ENCODE measurements at regions not wholly inside any gene's neighbourhood (a gene's known extent, or its start where the extent isn't known, plus 50 kb on each side); places are given as distances from the start of the nearest gene placed in this dataset.
"Not testable (repeated sequence)": the region's sequence is repeated elsewhere in the genome, so short reads cannot be mapped to it uniquely, and the experiment has no call there.

DNA sequence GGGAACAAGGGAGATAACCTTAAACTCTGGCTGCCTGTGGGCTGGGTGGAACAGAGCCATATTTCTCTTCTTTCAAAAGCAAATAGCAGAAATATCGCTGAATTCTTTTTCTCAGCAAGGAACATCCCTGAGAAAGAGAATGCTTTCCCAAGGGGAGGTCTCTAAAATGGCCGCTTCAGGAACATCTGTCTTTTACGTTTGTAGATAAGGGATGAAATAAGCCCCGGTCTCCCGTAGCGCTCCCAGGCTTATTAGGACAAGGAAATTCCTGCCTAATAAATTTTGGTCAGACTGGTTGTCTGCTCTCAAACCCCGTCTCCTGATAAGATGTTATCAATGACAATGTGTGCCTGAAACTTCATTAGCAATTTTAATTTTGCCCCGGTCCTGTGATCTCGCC, 340.6 kb upstream of the IGFBP3 start:
- DNase-seq, result not testable (repeated sequence)

DNA sequence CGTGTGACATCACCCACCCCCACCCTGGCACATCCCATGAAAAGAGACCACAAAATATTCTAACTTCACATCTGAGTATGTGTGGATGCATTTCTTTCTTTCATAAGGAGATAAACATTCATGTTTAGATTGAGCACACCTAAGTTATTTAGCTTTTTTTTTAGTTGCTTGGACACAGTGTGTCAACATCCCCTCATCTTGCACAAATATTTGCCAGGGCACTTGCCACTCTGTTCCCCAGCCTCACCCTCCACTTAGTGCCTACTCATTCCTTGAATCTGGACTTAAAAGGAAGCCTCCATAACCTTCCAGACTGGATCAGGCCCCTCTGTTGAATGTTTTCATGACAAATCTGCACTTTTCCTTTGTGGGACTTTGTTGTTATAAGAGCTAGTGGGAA, 338.9 kb upstream of the IGFBP3 start:
- no peak for DNase-seq

DNA sequence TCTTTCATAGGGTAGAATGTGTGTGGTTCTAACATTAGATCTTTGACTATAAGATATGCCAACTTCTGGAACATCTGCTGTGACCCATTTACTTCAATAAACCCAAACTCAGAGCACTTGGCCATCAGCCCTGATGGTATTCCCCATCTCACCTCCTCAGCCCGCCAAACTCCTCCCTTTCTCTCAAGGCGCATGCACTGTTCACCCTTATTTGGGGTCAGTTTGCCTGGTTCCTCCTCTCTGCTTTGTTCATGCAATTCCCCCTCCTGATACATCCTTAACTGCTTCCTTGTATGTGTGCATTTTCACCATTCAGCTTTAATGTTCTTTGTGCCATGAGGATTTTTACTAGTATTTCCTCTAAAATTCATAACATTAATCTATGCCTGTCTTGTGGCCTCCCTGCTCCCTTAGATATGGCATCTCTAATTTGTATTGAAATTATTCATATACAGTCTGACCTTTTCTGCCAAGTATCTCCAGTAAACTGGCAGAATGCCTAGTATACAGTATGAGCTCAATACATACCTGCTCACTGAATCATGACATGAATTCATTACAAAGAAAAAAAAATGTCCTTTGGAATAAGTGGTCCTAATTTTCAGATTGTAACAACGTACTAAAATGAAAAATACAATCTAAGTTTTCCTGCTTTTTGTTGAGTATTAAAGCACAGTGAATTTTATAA, 336.8 kb upstream of the IGFBP3 start:
- no peak for DNase-seq

DNA sequence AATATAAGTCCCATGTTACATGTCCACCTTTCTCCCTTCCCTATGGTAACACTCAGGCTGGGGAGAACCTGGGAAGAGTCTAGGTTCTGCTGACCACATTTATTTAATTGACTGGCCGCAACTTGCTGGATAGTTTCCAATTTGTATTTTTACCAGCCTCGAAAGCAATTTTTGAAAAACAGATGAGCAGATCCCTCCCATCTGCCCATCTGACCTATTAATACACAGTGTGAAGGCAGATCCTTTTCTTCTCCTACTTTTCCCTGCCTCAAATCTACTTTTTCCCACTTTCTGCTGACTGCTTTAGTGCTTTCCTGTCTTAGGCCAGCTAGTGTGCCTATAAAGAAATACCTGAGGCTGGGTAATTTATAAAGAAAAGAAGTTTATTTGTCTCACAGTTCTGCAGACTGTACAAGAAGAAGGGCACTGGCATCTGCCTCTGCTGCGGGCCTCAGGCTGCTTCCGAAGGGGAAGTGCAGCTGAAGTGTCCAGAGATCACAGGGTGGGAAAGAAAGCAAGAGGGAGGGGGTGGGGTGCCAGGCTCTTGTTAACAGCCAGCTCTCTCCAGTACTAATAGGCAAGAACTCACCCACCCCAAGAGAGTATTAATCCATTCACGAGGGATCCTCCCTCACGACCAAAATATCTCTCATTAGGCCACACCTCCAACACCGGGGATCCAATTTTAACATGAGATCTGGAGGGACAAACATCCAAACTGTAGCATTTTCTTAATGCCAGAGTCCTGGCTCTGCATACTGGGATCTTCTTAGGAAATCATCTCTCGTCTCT, 336.0 kb upstream of the IGFBP3 start:
- DNase-seq, result no peak

DNA sequence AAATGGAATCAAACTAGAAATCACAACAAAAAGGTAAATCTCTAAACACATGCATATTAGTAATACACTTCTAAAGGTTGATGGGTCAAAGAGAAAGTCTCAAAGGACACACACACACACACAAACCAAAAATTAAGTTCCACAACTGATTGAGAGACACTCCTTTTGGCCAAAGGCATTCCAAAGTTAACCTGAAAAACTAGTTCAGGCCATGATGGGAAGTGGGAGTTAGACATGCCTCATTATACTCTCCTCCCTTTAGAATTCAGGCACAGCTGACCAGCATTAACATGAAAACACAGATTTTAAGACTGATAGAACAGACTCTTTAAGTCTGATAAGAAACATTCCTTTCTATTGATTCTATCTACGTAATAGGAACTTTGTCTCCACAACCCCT, 332.4 kb upstream of the IGFBP3 start:
- no peak for DNase-seq

DNA sequence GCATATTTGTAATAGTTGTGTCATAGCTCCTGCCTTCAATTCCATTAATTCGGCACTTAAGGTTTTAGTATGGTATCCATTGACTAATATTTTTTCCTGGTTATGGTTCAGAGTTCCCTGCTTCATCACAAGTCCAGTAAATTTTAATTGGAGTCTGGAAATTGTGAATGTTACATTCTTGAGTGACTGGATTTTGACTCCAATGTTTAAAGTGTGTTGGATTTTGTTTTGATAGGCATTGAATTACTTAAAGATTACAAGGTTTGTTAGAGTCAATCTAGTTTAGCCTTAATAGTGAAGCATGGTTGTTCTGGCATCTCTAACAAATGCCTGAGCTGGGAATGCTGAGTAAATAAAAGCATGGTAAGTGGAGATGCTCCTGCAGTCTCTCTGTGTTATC, 326.6 kb upstream of the IGFBP3 start:
- no peak for DNase-seq

DNA sequence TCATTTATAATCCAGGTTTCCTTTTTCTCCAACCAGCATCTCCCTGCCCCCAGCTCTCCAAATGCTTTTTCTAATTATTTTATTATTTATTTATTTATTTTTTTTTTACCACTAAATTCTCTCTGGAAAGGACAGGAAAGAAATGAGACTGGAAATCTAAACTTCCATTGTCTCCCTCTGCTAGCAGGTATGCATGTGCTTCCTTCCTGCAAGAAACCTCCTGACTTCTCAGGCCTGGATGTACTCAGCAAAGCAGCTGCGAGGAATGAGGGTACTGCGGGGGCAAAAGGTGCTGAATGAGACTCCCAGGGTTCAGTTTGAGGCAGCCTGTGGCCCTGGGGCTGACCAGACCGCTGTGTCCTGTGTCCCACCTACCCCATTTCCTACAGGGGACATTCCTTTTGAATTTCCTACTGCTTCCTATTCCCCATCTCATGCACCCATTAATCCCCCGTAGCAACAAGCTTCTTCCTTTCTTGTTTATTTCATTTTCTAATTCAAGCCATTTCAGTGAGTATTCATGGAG, 324.6 kb upstream of the IGFBP3 start:
- DNase-seq, result no peak

DNA sequence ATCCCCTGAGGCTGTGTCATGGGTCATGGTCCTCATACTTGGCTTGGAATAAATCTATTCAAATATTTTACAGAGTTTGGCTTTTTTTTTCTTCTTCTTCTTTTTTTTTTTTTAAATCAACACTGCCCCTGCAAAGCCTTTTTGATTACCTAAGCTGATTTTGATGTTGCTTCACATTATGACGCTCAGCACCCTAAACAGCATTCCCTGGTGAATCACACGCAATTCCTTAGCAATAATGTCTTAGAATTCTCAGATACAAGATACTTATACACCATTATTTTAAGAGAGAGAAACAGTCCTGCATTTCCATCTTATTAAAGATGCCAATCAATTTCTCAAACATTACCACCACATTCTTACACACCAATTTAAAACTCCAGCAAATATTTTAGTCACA, 323.7 kb upstream of the IGFBP3 start:
- DNase-seq, result no peak

DNA sequence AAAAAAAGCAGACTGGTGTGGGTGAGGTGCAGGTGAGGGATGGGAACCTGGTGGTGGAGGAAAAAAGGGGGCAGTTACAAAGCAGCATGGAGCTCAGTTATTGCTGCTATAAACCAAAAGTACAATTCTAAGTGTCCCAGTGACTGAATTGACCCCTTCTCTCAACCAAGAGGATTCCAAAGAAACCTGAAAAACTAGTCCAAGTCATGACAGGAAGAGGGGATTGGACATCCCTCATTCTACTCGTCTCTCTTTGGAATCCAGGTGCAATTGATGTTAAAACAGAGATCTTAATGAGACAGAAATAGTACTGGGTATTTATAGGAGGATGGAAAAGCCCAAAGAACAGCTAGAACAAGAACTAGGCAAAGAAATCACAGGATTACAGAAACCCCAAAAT, 322.3 kb upstream of the IGFBP3 start:
- DNase-seq, result no peak

DNA sequence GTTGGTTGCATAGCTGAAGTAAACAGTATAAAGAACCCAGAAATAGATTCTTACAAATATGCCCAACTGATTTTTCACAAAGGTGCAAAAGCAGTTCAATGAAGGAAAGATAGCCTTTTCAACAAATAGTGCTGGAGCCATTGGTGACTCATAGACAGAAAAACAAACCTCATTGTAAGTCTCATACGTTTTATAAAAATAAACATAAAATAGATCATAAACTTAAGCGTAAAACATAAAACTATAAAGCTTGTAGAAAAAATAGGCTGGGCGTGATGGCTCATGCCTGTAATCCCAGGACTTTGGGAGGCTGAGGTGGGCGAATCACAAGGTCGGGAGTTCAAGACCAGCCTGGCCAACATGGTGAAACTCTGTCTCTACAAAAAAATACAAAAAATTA, 318.8 kb upstream of the IGFBP3 start:
- no peak for DNase-seq

DNA sequence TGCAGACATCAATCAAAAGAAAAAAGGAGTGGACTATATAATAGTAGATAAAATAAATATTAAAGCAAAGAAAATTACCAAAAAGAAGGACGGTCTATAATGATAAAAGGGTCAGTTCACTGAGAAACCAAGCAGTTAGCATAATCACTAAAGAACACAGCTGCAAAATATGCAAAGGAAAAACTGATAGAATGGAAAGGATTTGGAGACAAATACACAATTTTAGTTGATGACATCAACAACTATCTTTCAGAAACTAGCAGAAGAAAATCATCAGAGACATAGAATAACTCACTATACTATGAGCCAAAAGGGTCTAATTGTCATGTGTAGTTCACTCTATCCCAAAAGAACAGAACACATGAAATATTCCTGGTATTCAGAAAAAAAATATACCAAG, 316.4 kb upstream of the IGFBP3 start:
- DNase-seq, result no peak

DNA sequence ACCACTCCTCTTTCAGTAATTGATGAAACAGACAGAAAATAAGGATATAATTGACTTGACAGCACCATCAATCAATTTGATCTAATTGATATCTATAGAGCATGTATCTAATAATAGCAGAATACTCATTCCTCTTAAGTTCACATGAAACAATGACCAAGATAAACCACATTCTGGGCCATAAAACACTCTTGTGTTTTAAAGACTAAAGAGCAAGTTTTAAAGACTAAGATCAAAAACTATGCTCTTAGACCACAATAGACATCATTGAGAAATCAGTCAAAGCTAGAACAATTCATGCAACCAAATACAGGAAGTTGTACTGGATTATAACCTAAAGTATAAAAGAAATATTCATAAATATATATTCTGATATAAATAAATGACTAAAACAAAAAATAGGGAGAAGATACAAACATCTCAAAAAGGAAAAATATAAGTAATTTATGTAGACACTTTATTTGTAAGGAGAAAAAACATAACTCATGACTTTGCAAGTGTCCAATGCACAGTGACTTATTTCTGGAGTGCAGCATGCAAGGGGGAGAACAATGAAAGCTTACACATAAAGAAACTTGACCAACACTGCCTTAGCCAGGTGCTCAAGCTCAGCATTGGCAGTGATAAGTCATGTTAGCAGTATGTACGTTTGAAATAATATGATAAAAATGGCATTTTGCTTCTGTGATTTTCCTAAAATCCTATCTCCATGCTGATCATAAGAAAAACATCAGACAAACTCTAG, 312.7 kb upstream of the IGFBP3 start:
- DNase-seq, result no peak

DNA sequence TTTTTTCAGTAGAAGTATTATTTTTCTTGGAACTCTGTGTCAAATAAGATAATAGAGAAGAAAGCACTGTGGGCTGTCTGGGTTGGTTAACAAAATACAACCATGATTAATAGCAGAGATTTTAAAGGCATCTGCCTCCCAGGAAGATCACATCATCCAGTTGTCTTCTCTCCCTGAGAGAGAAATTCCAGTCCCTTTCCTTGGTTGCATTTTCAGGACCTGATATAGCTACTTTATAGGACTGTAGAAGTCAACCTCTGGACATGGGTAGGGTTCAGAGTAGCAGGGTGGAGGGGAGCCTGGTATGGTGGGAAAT, 309.9 kb upstream of the IGFBP3 start:
- no peak for DNase-seq

DNA sequence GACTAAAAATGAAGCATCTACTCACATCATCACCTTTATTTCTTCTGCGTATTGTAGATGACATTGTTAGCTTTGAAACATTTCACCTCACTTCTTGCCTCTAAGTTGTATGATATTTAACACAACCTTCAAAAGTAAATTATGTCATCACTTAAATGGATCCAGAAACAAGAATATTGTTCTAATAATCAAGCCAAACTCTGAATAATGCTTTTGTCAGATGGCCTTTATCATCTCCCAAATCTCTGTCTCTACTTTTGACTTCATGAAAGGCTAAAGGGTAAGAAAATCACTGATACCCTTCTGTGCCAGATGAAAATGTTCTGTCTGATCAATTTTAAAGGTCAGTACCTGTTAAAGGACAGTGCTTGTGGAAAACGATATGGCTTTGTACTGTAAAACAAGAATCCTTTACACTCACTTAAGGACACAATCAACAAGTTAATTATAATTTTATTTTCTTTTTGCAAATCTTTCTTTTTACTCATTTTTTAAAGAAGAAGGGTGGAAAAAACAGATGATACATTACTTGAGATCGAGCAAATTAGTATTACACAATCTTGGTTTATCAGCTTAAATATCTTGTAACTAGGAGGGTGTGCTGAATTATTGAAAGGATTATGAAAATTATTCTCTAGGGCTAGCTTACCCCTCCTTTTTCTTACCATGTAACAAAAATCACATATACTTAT, 309.4 kb upstream of the IGFBP3 start:
- no peak for DNase-seq

DNA sequence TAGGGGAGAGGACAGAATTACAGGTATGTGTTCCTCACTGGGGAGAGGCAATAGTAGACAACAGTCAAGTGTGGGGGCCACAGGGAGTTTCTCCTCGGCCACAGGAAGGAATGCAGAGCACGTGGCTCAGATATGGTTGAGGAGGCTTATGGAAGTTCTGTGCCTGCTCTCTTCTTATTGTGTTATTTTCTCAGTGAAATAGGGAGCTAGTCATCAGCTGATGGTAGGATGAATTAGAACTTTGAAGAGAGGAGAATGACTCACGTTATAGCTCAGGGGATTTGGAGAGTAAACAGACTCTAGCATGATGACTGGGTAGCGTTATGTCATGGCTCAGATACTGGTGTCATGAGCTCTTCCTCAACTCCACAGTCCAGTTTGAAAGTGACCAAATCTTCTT, 308.3 kb upstream of the IGFBP3 start:
- no peak for DNase-seq

DNA sequence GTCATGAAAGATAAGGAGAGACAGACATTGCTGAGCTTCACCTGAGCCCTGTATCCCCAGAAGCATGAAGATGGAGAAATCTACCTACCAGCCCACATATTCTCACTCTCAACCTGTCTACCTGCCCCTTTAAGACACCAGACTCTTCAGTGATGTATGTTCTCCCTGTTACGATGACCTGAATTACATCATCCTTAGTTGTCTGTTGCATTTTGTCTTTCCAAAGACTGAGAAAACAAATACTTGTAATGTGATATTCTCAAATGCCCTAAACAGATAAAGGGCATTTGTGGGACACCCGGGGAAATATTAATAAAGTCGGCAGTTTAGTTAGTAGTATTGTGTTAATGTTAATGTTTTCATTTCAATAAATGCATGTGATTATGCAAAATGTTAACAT, 305.8 kb upstream of the IGFBP3 start:
- no peak for DNase-seq

DNA sequence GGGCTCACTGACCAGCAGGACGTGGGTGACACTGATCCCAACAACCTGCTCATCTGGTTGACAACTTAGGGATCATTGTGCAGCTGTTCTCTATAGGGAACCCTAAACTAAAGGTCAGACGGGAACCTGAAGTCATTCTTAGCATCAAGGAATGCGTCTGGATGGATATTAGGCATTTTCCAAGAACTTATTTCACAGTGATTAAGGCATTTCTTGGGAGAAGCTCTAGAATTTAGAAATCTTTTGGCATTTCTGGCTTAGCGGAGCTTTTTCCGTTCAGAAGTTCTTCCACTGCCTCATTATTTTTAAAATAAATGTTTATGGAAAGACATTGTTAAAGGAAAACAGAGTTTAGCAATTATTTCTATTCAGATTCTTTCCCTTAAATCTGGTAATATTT, 303.3 kb upstream of the IGFBP3 start:
- no peak for DNase-seq

DNA sequence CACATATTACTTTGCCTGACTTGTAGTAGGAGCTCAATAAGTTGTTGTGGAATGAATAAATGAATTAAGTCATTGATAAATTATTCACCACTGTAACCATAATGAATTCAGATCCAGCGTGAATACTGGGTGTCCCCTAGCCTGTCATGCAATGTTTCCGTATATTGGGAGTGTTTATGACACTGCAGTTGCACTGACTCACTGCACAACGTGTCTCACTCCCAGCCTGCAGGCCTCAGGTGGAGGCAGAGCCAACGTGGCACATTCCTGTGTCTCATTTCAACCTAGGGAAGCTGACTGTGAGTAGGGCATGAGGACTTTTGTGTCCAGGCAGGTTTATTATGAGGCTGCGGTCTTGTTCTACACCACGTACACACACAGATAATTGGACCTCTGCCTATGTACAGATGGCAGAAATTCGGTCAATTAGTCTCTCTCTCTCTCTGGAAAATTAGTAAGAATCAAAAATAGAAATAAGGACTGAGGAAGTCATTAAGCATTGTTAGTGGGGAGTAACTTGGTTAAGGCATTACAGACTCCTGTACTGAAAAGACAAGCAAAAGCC, 299.1 kb upstream of the IGFBP3 start:
- DNase-seq, result no peak

DNA sequence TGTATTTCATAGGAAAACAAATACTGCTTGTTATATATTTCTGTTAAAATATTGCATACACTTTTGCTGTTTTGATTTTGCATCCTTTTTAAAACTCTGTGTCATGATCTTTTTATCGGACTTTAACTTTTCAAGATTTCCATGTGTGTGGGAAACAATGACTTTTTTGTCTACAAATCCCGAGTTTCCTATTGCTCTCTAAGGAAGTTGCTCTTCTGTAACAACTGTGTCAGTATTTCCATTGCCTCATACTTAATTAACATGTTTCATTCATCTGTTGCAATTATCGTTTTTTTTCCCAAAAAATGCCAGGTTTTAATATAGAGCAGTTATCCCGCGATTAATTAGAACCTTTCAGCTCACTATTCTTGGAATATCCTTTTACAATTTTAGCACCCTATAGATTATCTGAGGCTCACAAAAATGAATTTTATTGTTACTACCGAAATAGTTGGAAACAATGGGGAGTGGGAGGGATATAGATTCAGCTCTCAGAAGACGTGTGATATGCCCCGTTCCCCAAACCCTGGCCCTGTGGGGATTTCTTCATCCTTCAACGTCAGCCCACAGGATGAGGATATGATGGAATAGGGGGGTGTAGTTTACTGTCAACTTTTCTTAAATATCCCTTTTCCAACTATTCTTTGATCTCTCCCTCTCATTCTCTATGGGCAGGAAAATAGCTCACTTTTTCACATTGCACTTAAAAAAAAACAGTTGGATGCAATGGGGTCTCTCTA, 297.6 kb upstream of the IGFBP3 start:
- DNase-seq, result no peak

DNA sequence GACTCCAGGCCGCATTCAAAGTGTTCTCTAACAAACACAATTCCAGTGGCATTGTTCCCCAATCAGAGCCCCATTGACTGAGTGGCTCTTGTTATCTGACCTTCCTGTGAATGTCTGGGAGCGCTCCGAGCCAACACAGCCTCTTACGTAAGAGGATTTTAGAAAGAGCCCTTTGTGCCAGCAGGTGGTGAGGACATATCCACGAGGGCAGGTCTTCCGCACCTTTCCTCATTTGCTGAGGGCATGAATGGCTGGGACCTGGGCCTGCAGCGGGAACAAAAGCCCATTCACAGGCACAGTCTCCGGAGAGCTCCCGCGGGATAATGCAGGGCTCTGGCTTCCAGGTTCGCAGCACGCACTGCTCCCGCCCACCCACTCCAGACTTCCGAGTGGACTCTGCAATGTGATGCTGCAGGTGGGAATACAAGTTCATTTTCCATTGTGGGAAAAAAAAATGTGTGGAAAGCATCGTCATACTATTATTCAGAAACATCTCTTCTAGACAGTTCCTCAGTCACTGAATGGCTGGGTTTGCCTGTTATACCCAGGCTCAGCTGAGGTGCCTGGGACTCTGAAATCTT, 295.0 kb upstream of the IGFBP3 start:
- no peak for DNase-seq

DNA sequence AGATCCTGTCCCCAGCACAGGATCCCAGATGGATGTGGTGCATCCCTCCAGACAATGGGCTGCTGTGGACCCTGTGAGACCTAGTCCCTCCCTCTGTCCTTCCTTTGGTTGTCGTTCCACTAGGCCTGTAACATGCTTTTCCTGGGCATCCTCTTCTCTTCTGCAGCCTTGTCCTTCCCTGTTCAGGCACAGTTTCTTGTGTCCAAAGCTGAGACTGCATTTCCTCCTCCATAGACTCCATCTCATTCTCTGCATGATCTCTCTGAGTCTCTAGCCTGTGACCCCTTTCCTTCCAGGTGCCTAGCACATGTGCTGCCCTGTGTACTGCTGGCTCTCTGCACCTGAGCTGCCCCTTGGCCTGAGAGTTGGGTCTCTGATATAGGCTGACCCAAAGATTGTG, 293.5 kb upstream of the IGFBP3 start:
- DNase-seq, result no peak

DNA sequence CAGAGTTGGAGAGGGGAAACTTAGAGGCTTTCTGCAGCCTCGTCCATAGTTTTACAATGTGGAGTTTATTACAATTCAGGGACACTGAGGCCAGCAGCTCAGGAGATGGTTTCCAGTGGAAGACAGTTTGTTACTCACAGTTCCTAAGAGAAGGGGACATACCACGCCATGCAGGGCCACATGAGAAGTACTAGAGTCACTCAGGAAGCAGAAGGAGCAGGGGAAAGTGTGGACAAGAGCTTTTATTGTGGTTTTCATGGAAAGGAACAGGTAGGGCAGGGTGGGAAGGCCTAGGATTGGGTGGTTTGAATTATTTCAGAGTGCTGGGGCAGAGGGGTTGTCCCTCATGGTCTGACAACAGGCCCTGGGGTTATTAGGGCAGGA, 292.1 kb upstream of the IGFBP3 start:
- DNase-seq, result no peak
